WI38 (cell line): ENCODE measurements at regions not wholly inside any gene's neighbourhood (a gene's known extent, or its start where the extent isn't known, plus 50 kb on each side); places are given as distances from the start of the nearest gene placed in this dataset.

Source experiments
- H3K4me3 ChIP-seq: 2 replicates; pipeline ENCODE4 v1.5.1; 2011; ENCODE audit warnings: low read depth, mild to moderate bottlenecking, control low read depth, low read length
- CTCF ChIP-seq: IDR thresholded peaks from 2 replicates; pipeline ENCODE4 v1.5.1; 2012; ENCODE audit warnings: low read depth, mild to moderate bottlenecking, control low read depth, low read length

- no peak overlapping the region for H3K4me3 ChIP-seq
- TF ChIP-seq CTCF = no peak
Observed at GRCh38 chr20:40489886-40490285, 199.2 kb downstream of the MAFB start.

DNA sequence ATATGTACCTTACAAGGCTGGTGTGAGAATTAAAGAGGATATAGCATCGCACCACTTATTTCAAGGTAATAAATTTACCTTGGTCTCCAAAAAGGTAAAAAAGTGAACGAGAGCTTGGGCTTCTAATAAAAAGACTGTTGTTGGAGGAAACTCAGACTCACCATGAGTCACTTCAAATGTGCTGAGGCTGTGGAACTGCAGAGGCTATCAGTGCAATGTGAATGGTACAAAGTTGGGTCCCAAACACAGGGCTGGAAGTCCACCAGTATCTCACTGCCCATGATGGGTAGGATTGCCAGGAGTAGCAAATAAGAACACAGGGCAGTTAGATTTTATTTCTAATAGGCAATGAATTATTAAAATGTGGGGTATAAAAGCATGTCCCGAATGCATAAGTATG, 200.6 kb downstream of the MAFB start:
- no peak for TF ChIP-seq CTCF
- H3K4me3 ChIP-seq = no peak overlapping the region

DNA sequence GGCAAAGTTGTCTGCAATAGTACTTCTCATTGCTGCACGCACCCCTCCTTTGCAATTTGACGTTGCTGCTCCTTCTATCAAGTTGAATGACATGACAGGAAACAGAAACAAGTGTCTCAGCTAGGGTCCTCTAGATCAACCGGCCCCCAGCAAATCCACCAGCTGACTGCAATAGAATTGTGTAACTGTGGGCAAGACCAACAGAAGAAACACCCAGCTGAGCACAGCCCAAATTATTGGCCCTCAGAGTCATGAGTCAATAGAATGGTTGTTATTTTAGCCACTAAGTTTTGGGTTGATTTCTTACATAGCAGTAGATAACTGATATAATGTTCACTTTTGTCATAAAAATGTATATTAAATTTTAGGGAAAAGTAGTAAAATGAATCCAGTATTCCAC, 202.7 kb downstream of the MAFB start:
- no peak for TF ChIP-seq CTCF
- no peak overlapping the region for H3K4me3 ChIP-seq

- TF ChIP-seq CTCF = no peak
- H3K4me3 ChIP-seq = no peak overlapping the region
Observed at GRCh38 chr20:40481743-40482458, 207.1 kb downstream of the MAFB start.

DNA sequence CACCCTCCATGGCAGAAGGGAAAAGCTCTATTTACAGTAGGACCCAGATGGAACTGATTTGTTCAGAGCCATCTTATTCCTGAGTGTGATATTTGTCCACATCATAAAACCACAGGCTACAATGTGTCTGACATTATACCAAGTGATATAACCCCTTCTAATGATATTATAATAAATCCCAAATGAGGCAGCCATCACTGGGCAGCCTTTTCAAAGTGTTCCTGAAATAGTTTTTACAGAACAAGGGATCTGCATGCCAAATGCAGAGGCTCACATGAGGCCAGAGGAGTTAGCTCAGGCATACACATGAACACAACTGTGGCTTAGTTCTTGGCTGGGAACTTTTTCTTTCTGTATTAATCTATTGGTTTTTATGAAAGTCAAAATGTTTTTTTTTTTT, 207.7 kb downstream of the MAFB start:
- H3K4me3 ChIP-seq = no peak overlapping the region
- no peak for TF ChIP-seq CTCF

DNA sequence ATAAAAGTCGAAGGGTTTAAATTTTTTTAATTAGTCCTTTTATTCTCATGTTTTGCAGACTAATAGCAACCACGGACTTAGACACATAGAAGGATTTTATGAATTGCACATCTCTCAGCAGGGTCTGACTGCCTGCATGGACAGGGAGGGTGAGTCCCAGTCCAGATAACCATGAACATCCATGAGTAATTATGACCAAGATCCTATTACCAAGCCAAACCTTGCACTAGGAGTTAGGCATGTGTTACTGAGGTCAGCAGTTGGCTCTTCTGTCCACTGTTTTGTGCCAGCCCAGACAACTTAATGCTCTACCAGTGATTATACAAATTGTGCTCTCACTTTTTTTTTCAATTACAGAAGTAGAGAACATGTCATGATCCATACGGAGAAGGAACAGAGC, 211.2 kb downstream of the MAFB start:
- no peak for TF ChIP-seq CTCF
- H3K4me3 ChIP-seq = no peak overlapping the region

- no peak for TF ChIP-seq CTCF
- no peak overlapping the region for H3K4me3 ChIP-seq
Observed at GRCh38 chr20:40476461-40476860, 212.6 kb downstream of the MAFB start.
